ENCODE measurements at regions not wholly inside any gene's neighbourhood (a gene's known extent, or its start where the extent isn't known, plus 50 kb on each side); places are given as distances from the start of the nearest gene placed in this dataset.
A peak's percentile ranks its signal among the peaks of the same experiment; 100 is the strongest.
"Not testable (repeated sequence)": the region's sequence is repeated elsewhere in the genome, so short reads cannot be mapped to it uniquely, and the experiment has no call there.

DNA sequence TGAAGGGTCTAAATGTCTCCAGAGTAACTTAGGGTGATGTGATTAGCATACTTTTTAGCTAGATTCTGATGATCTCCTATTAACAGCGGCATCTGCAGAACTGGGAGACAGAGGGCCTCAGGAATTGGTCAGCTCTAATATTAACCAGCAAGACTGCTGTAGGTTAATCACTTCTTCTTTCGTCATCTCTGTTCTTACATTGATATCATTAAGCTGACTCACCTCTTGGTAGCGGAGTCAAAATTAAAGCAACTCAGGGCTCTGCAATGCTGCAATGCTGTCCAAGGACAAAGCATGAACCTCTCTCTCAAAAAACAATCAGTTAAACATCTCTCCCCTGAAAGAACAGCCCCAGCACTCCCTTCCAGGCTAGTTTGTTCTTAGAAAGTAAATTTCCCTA is 57.5 kb upstream of the TRA2B start:
- TF ChIP-seq, protein P1, sequence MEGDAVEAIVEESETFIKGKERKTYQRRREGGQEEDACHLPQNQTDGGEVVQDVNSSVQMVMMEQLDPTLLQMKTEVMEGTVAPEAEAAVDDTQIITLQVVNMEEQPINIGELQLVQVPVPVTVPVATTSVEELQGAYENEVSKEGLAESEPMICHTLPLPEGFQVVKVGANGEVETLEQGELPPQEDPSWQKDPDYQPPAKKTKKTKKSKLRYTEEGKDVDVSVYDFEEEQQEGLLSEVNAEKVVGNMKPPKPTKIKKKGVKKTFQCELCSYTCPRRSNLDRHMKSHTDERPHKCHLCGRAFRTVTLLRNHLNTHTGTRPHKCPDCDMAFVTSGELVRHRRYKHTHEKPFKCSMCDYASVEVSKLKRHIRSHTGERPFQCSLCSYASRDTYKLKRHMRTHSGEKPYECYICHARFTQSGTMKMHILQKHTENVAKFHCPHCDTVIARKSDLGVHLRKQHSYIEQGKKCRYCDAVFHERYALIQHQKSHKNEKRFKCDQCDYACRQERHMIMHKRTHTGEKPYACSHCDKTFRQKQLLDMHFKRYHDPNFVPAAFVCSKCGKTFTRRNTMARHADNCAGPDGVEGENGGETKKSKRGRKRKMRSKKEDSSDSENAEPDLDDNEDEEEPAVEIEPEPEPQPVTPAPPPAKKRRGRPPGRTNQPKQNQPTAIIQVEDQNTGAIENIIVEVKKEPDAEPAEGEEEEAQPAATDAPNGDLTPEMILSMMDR (IDR thresholded peaks at IDR 0.05; ENCODE audit: insufficient read depth, low read depth, low read length): no peak
- Histone ChIP-seq H3K36me3 (ENCODE audit: control insufficient read depth, insufficient read depth, low read length) (no peaks in the 10 kb centered on the region), H3K4me3 (ENCODE audit: low read depth, low read length) (no peak overlapping the region)

DNA sequence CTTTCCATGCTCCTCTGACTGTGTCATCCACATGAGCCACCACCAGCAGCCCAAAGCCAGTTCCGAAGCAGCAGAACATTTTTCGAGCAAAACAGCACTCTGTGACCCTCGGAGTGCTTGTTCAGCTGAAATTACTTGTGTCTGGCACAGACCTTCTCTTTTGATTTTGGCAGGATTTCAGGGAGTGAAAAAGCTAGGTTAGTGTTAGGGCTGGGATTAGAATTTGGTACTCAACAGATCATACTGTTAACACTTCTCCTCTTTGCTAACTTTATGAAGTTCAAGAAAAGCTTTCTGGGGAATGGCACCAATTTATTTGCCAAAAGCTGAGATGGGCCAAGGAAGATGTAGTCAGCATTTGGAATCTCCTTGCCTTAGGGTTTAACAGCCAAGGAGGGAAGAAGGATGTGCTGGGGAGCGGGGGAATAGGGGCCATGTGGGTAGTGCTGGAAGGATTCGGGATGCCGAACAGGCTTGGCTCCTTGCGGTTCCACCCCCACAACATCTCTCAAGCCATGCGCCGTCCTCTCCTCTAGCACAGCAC is 55.1 kb upstream of the TRA2B start:
- 0 out of 2 replicates have a peak, but pooled peaks cover 3% of the 10 kb centered on the region for H3K27me3 ChIP-seq (ENCODE audit: control insufficient read depth, insufficient read depth, low read length)
- no peak overlapping the region for H3K4me3 ChIP-seq (ENCODE audit: low read depth, low read length)
- POLR2A ChIA-PET: no interaction called here
- CTCF ChIA-PET: interaction anchor here (0.6 to 2.0 kb wide), 5 partner anchors 10 to 624 kb away, joined by 3 to 7 read pairs (median 3); no protein-coding TSS in a partner anchor
- peak; percentile 11 for DNase-seq (ENCODE audit: low read depth)
- TF ChIP-seq, protein P1 (IDR thresholded peaks at IDR 0.05; ENCODE audit: insufficient read depth, low read depth, low read length): no peak
- H3K36me3 ChIP-seq (ENCODE audit: control insufficient read depth, insufficient read depth, low read length): no peaks in the 10 kb centered on the region

More for the DNA sequence above, 57.5 kb upstream of the TRA2B start:
- DNase-seq (ENCODE audit: low read depth): peak; percentile 12
- ChIA-PET CTCF (interaction anchor here (0.7 to 2.4 kb wide), 6 partner anchors 12 to 545 kb away, joined by 4 to 9 read pairs (median 5); no protein-coding TSS in a partner anchor), POLR2A (no interaction called here)
- peaks cover 2% of the 10 kb centered on the region; the same call in 1 of the 2 replicates for H3K27me3 ChIP-seq (ENCODE audit: control insufficient read depth, insufficient read depth, low read length)

DNA sequence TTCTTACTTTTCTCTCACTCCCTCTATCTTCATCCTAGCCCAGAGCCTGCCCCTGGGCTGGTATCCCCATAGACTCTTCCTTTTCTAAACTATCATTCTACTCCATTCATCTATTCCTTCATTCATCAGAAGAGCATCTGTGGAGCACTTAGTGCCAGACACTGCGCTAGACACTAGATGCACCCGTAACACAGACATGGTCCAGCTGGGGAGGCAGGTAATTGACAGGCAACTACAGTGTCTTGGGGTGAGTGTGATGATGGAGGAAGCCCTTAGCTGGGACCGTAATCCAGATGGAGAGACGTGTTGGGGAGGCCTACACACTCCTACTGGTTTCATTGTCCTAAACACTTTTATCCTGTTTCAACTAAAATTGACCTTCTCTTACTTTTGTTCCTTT is 53.2 kb upstream of the TRA2B start:
- H3K4me3 ChIP-seq (ENCODE audit: low read depth, low read length); H3K36me3 ChIP-seq (ENCODE audit: control insufficient read depth, insufficient read depth, low read length); DNase-seq (ENCODE audit: low read depth); CTCF ChIA-PET; H3K27me3 ChIP-seq (ENCODE audit: control insufficient read depth, insufficient read depth, low read length): not testable (repeated sequence)
- POLR2A ChIA-PET: interaction anchor here (0.6 kb wide), 1 partner anchor 218 kb away, joined by 3 read pairs; no protein-coding TSS in a partner anchor

DNA sequence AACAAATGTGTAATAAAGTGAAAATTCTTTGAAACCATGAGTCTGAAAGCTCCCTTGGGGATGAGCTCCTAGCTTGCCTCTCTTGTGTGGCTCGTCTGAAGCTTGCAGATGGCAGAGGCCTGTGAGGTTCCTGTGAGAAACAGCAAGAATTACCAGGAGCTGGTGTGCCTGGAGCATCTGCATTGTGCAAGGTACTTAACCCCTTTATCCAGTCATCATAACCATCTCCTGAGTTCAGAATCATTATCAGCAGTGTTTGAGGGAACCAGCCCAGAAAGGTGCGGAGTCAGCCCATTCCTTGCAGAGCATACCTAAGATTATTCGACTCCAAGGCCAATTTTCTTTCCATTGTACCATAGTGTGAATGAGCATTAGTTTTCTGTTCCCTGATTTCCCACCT is 51.7 kb upstream of the TRA2B start:
- Histone ChIP-seq H3K4me3 (ENCODE audit: low read depth, low read length) (no peak overlapping the region), H3K36me3 (ENCODE audit: control insufficient read depth, insufficient read depth, low read length) (no peaks in the 10 kb centered on the region), H3K27me3 (ENCODE audit: control insufficient read depth, insufficient read depth, low read length) (0 out of 2 replicates have a peak, but pooled peaks cover 3% of the 10 kb centered on the region)
- ChIA-PET CTCF (interaction anchor here (0.9 to 1.7 kb wide), 4 partner anchors 12 to 628 kb away, joined by 3 to 6 read pairs (median 4); no protein-coding TSS in a partner anchor), POLR2A (no interaction called here)
- no peak for DNase-seq (ENCODE audit: low read depth)
- TF ChIP-seq, protein P1 (IDR thresholded peaks at IDR 0.05; ENCODE audit: insufficient read depth, low read depth, low read length): no peak

DNA sequence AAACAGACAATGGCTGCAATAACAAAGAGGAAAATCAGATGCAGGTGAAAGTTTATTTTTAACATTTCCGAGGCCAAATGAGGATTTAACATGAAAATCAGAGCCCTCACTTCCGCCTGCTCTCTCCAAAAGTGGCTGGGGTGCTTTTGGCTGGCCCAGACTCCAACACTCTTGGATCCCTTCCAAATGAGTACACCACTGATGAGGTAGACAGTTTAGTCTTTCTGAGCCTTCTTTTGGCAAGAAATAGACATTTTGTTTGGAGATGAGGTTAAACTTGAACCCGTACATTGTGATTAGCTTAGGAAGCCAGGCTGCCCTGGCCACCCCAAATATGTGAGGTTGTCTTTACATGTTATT is 51.0 kb upstream of the TRA2B start:
- TF ChIP-seq, protein P1 (IDR thresholded peaks at IDR 0.05; ENCODE audit: insufficient read depth, low read depth, low read length): no peak
- CTCF ChIA-PET: interaction anchor here (0.9 to 2.0 kb wide), 3 partner anchors 11 to 628 kb away, joined by 3 to 9 read pairs (median 6); no protein-coding TSS in a partner anchor

More for the DNA sequence above, 51.0 kb upstream of the TRA2B start:
- no peak overlapping the region for H3K4me3 ChIP-seq (ENCODE audit: low read depth, low read length)
- H3K36me3 ChIP-seq (ENCODE audit: control insufficient read depth, insufficient read depth, low read length): no peaks in the 10 kb centered on the region
- POLR2A ChIA-PET: no interaction called here
- H3K27me3 ChIP-seq (ENCODE audit: control insufficient read depth, insufficient read depth, low read length): peaks cover 5% of the 10 kb centered on the region; the same call in 1 of the 2 replicates
- no peak for DNase-seq (ENCODE audit: low read depth)
